GM10266 (cell line): ENCODE measurements at regions not wholly inside any gene's neighbourhood (a gene's known extent, or its start where the extent isn't known, plus 50 kb on each side); places are given as distances from the start of the nearest gene placed in this dataset.
"Not testable (repeated sequence)": the region's sequence is repeated elsewhere in the genome, so short reads cannot be mapped to it uniquely, and the experiment has no call there.

Experiments used
- DNase-seq: peaks from one replicate; pipeline ENCODE4 v3.0.0; 2012; ENCODE audit errors: extremely low spot score
- TF ChIP-seq, protein P1 (sequence below): IDR thresholded peaks from 2 replicates; pipeline ENCODE4 v1.5.1; 2012; ENCODE audit warnings: mild to moderate bottlenecking, low read depth; ENCODE audit not compliant: control insufficient read depth, insufficient read depth; ENCODE audit errors: missing control alignments

DNA sequence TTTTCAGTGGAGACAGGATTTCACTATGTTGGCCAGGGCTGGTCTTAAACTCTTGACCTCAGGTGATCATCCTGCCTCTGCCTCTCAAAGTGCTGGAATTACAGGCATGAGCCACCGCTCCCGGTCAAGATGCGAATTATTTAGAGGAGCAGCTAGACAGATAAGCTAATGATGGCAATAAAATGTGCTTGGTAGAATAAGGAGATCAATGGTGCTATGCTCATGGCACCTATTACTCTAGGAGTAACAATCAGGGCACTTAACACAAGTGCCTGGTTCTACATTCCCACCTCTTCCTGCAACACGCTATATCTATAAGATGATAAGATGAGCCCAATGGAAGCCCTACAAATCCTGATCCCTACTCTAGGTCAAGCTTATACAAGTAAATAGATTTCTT is 61.4 kb upstream of the LOC128125822 start:
- TF ChIP-seq, protein P1, sequence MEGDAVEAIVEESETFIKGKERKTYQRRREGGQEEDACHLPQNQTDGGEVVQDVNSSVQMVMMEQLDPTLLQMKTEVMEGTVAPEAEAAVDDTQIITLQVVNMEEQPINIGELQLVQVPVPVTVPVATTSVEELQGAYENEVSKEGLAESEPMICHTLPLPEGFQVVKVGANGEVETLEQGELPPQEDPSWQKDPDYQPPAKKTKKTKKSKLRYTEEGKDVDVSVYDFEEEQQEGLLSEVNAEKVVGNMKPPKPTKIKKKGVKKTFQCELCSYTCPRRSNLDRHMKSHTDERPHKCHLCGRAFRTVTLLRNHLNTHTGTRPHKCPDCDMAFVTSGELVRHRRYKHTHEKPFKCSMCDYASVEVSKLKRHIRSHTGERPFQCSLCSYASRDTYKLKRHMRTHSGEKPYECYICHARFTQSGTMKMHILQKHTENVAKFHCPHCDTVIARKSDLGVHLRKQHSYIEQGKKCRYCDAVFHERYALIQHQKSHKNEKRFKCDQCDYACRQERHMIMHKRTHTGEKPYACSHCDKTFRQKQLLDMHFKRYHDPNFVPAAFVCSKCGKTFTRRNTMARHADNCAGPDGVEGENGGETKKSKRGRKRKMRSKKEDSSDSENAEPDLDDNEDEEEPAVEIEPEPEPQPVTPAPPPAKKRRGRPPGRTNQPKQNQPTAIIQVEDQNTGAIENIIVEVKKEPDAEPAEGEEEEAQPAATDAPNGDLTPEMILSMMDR, result no peak
- DNase-seq, result no peak

DNA sequence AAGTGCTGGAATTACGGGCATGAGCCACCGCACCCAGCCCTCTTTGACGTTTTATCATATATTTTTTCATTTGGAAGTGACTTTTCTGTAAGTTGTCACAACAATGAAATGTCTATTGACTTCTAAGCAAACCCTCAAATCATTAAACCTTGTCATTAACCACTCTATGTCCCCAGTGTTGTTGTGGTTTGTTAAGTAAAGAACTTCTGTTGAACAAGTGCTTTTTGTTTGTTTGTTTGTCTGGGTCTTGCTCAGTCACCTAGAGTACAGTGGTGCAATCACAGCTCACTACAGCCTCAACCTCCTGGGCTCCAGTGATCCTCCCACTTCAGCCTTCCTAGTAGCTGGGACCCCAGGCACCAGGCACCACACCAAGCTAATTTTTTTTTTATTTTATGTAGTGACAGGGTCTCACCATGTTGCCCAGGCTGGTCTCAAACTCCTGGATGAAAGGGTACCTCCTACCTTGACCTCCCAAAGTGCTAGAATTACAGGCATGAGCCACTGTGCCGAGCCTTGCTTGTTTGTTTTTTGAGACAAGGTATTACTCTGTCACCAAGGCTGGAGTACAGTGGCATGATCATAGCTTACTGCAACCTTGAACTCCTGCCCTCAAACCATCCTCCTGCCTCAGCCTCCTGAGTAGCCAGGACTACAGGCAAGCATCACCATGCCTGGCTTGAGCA is 57.6 kb upstream of the LOC128125822 start:
- TF ChIP-seq, protein P1, result no peak
- DNase-seq, result no peak

DNA sequence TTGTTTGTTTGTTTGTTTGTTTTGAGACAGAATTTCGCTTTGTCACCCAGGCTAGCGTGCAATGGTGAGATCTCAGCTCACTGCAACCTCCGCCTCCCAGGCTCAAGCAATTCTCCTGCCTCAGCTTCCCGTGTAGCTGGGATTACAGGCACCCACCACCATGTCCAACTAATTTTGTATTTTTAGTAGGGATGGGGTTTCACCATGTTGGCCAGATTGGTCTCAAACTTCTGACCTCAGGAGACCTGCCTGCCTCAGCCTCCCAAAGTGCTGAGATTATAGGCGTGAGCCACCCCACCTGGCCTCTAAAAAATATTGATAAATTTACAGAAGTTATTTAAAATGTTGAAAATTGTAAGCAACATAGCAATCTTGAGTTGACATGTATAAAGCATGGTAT is 57.1 kb upstream of the LOC128125822 start:
- not testable (repeated sequence) for DNase-seq

DNA sequence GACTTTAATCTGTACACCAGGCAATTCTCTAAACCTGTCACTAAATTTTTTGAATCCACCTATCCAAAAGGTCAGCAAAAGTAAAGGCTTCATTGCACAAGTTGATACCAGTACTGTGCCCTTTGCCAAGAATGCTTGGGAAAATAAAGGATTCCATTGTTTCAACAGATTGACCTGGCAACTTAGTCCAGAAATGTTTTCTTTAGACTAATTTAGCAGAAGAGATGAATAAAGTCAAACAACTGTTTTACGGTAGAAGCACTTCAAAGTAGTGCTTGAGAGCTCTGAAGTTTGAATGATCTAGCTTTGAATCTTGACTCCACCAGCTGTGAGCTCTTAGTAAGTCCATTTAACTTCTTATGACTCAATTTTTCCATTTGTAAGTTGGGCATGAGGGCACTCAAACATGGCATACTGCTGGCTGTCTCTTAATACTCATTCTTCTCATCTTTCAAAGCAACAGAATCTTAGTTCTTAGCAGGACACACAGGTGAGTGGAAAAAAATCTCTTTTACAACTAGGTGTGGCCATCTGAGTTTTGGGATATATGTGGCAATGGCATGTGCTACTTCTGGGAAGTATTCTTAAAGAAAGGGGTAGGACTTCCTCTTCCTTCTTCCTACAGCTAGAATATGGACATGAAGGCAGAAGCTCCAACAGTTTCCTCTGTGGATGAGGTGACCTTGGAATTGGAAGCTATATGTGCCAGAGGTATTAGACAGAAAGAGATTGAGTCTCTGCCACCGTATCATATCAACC is 55.9 kb upstream of the LOC128125822 start:
- DNase-seq, result no peak
- TF ChIP-seq, protein P1, result no peak

DNA sequence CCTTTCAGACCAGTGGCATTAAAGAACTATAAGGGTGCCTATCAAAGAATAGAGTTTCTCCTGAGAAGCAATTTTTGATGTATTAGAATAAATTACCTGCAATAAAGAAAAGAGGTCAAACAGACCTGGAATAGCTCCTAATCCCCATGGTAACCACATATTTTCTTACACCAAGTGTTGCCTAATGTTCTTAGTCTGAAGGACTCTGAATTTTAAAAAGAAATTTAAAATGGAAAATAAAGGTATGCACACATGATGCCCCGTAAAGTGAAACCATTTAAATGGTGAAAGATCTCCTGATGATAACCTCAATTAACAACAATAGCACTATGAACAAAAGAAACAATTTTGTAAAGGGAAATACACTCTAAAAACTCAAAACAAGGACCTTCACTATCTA is 55.1 kb upstream of the LOC128125822 start:
- TF ChIP-seq, protein P1, result no peak
- no peak for DNase-seq

DNA sequence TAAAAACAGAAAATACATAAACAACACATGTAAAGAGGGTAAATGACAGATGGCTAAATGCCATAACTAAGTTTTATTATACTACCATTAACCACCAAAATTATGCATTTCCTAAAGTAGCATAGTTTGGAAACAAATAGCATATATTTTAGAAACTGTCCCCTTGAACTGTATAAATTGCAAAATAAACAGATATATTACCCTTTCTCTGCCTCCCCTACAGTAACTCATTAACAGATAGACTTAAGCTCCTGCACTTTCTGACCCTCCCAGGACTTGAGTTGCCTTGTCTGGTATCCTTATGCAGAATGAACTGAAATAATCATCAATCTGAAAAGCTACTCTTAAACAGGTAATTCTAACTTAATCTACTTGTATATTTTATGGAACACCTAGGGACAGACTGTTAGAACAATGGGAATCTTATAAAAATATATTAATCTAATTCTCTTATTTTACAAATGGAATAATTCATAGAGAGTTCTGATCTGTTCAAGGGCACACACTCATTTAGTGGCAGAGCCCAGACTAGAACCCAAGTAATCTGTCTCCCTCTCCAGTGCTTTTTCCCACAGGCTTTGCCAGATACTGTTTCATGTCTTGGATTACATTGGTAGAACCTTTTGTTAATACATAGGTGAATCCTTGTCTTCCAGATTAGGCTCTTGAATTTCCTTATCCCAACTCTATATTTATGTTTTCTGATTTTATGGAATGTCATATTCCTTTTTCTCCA is 50.6 kb upstream of the LOC128125822 start:
- TF ChIP-seq, protein P1, result no peak
- DNase-seq, result no peak
